GM12878 (cell line): ENCODE measurements at regions not wholly inside any gene's neighbourhood (a gene's known extent, or its start where the extent isn't known, plus 50 kb on each side); places are given as distances from the start of the nearest gene placed in this dataset.

ENCODE experiments used
- ATAC-seq: fragments of 200-7000 bp; cut with Tn5 transposase; 3 replicates; pipeline ENCODE4 v1.9.1; 2020; ENCODE audit warnings: mild to moderate bottlenecking, moderate library complexity
- BruUV-seq: library from RNA; stranded (reverse); fragments of 400-500 nt; replicated peaks from 2 replicates; lab custom pipeline; 2021; lab: Mats Ljungman, UMichigan
- CTCF ChIA-PET: fragments of 300-600 bp; sonication (Branson Sonifier 250); formaldehyde crosslinking; extraction: SDS; loops from one replicate; lab custom pipeline; 2021; ENCODE audit warnings: inconsistent platforms; lab: Yijun Ruan, JAX
- POLR2A ChIA-PET: fragments of 350-600 bp; formaldehyde crosslinking; extraction: SDS; loops from one replicate; lab custom pipeline; 2021; ENCODE audit warnings: inconsistent platforms; lab: Charles Lee
- RAD21 ChIA-PET: fragments of 300-600 bp; sonication (Branson Sonifier 250); formaldehyde crosslinking; loops from one replicate; lab custom pipeline; 2023; ENCODE audit warnings: antibody characterized with exemption; ENCODE audit not compliant: unreplicated experiment; lab: Charles Lee
- SMC1A ChIA-PET: fragments of 300-600 bp; sonication (Branson Sonifier 250); formaldehyde crosslinking; loops from one replicate; lab custom pipeline; 2023; ENCODE audit not compliant: unreplicated experiment, uncharacterized antibody; lab: Charles Lee
- DNase-seq: peaks from one replicate; pipeline ENCODE4 v3.0.0-alpha.2; 2011; ENCODE audit warnings: low read depth, low spot score
- FAIRE-seq: peaks from 3 replicates; lab custom pipeline; 2011; peaks lifted over from hg19 to GRCh38; lab: Jason Lieb, UNC
- H2AFZ ChIP-seq: 2 replicates; pipeline ENCODE4 v1.6.0; 2011; ENCODE audit warnings: low read depth, low read length, control low read depth; ENCODE audit not compliant: control insufficient read depth
- H3K27ac ChIP-seq: 2 replicates; pipeline ENCODE4 v1.5.1; 2011; ENCODE audit warnings: control low read depth; ENCODE audit not compliant: control insufficient read depth, insufficient read depth
- H3K27me3 ChIP-seq, 2 experiments: replicated peaks in 1 of 2; 2 replicates each; pipeline versions ENCODE4 v1.6.0 to v1.6.1; 2011; ENCODE audit warnings: low read length in 1 of 2; ENCODE audit not compliant: control insufficient read depth in 2 of 2, insufficient read depth in 2 of 2
- H3K36me3 ChIP-seq, 2 experiments: 2 replicates each; pipeline ENCODE4 v1.5.1; 2011; ENCODE audit warnings: low read length in 1 of 2; ENCODE audit not compliant: control insufficient read depth in 2 of 2, insufficient read depth in 2 of 2
- H3K4me1 ChIP-seq: 2 replicates; pipeline ENCODE4 v1.6.1; 2011; ENCODE audit warnings: mild to moderate bottlenecking, low read length, moderate library complexity, mixed read lengths; ENCODE audit not compliant: control insufficient read depth, insufficient read depth
- H3K4me2 ChIP-seq: 2 replicates; pipeline ENCODE4 v1.6.0; 2011; ENCODE audit warnings: control low read depth; ENCODE audit not compliant: control insufficient read depth, insufficient read depth
- H3K4me3 ChIP-seq: fragments of 200-600 bp; sonication (generic); 2 replicates; pipeline ENCODE4 v1.5.1; 2016
- H3K79me2 ChIP-seq: 2 replicates; pipeline ENCODE4 v1.6.0; 2011; ENCODE audit warnings: low read length; ENCODE audit not compliant: control insufficient read depth, insufficient read depth
- H3K9ac ChIP-seq: 2 replicates; pipeline ENCODE4 v1.8.0; 2011; ENCODE audit warnings: low read length, control low read depth, mixed read lengths; ENCODE audit not compliant: control insufficient read depth, insufficient read depth
- H3K9me3 ChIP-seq: replicated peaks from 3 replicates; pipeline ENCODE4 v1.5.1; 2011; ENCODE audit warnings: mild to moderate bottlenecking, low read length; ENCODE audit not compliant: control insufficient read depth, insufficient read depth
- H4K20me1 ChIP-seq: 2 replicates; pipeline ENCODE4 v1.6.0; 2011; ENCODE audit not compliant: control insufficient read depth, insufficient read depth
- CBX3 ChIP-seq: fragments of 200-600 bp; sonication (generic); IDR thresholded peaks from 2 replicates; pipeline ENCODE4 v1.6.1; 2016; ENCODE audit warnings: low read depth, borderline replicate concordance
- RAD51 ChIP-seq: fragments of 450-650 bp; IDR thresholded peaks from 2 replicates; pipeline ENCODE4 v1.6.1; 2016; ENCODE audit warnings: moderate library complexity, mild to moderate bottlenecking, inconsistent platforms
- RCOR1 ChIP-seq: conservative IDR thresholded peaks from 2 replicates; pipeline ENCODE4 v1.6.1; 2012; ENCODE audit warnings: low read depth, low read length, improper control_type of control experiment
- WGBS: methylation state at CpG from one replicate; pipeline ENCODE4 v1.1.6; 2016; ENCODE audit warnings: low lambda C conversion rate; ENCODE audit not compliant: insufficient replicate concordance, insufficient coverage; ENCODE audit errors: missing lambda C conversion rate; 5-methylcytosine and 5-hydroxymethylcytosine counted together
- in situ Hi-C: fragments of 300-500 bp; cut with MboI; formaldehyde crosslinking; loops from 9 replicates; pipeline ENCODE4 v1.14.3; 2018; ENCODE audit warnings: mixed read lengths
- intact Hi-C: fragments of 100-400 bp; cut with micrococcal nuclease; formaldehyde crosslinking; loops from one replicate; pipeline ENCODE4 v1.14.2; 2022; ENCODE audit not compliant: unreplicated experiment
- TF ChIP-seq, protein P1 (sequence below): fragments of 450-650 bp; IDR thresholded peaks from 2 replicates; pipeline ENCODE4 v1.6.1; 2017; ENCODE audit warnings: antibody characterized with exemption, mild to moderate bottlenecking, moderate library complexity
- TF ChIP-seq, protein P2 (sequence below): fragments of 450-650 bp; IDR thresholded peaks from 2 replicates; pipeline ENCODE4 v1.6.1; 2017; ENCODE audit warnings: low read depth, mild to moderate bottlenecking, moderate library complexity
- TF ChIP-seq, protein P3 (sequence below): fragments of 450-650 bp; IDR thresholded peaks from 2 replicates; pipeline ENCODE4 v1.6.1; 2017; ENCODE audit warnings: mild to moderate bottlenecking, low read depth, inconsistent platforms; ENCODE audit not compliant: poor library complexity, severe bottlenecking

DNA sequence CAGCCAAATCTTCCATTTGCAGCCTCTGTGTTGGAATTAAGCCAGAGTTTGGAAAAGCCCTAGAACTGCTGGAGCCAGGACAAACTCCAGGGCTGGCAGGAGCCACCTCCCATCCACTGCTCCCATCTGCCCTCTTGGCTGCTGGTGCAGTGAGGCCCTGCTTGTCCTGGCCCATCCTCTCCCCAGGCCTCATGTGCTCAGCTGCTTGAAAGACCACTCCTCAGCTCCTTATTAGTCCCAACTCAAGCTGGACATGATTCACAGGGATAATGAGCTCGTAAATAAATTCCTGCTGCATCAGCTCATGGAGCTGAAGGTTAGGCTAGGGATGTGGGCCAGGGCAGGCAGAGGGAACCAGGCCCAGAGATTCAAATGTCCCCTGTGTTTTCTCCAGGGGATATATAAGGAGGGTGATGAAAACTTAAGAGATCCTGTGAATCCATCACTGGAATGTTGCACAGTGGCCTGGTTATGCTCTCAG, 282.8 kb downstream of the RPS24 start:
- WGBS, result 0% methylated on average over 1 of the region's 1 CpG
- TF ChIP-seq, protein P1, sequence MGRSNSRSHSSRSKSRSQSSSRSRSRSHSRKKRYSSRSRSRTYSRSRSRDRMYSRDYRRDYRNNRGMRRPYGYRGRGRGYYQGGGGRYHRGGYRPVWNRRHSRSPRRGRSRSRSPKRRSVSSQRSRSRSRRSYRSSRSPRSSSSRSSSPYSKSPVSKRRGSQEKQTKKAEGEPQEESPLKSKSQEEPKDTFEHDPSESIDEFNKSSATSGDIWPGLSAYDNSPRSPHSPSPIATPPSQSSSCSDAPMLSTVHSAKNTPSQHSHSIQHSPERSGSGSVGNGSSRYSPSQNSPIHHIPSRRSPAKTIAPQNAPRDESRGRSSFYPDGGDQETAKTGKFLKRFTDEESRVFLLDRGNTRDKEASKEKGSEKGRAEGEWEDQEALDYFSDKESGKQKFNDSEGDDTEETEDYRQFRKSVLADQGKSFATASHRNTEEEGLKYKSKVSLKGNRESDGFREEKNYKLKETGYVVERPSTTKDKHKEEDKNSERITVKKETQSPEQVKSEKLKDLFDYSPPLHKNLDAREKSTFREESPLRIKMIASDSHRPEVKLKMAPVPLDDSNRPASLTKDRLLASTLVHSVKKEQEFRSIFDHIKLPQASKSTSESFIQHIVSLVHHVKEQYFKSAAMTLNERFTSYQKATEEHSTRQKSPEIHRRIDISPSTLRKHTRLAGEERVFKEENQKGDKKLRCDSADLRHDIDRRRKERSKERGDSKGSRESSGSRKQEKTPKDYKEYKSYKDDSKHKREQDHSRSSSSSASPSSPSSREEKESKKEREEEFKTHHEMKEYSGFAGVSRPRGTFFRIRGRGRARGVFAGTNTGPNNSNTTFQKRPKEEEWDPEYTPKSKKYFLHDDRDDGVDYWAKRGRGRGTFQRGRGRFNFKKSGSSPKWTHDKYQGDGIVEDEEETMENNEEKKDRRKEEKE, result no peak
- Histone ChIP-seq H3K27ac (no peak overlapping the region), H3K9me3 (no peaks in the 10 kb centered on the region), H3K27me3 (peaks cover 0 to 2% of the 10 kb centered on the region in 2 experiments; a peak in 1 of 4 replicates), H3K4me1 (no peaks in the 10 kb centered on the region), H3K4me2 (no peak overlapping the region), H3K79me2 (no peaks in the 10 kb centered on the region), H3K9ac (no peak overlapping the region), H3K4me3 (no peak overlapping the region), H3K36me3 (no peaks in the 10 kb centered on the region), H4K20me1 (no peaks in the 10 kb centered on the region), H2AFZ (no peak overlapping the region)
- POLR2A ChIA-PET, result no interaction called here
- SMC1A ChIA-PET, result no interaction called here
- intact Hi-C loops (no loop called here), in situ Hi-C loops (no loop called here)
- no peak for DNase-seq
- FAIRE-seq, result no peak
- RAD21 ChIA-PET, result no interaction called here
- CTCF ChIA-PET, result no interaction called here
- BruUV-seq, result no TSS peak
- ATAC-seq, result no peak

DNA sequence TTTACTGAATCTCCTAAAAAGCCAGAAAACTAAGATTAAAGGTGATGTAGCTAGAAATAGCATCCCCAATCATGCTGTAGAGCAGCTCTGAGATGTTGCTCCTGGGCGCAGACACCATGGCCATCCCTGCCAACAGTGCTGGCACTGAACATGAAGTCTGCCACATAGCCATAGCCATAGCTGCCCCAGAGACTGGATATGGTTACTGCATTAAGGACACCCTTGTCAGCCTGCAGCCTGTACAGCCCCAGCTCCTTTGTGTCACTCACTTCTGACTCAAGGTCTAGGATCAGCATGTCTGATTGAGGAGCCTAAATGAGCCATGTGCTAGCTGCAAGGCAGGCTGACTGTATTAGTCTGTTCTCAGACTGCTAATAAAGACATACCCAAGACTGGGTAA, 284.6 kb downstream of the RPS24 start:
- no peaks in the 10 kb centered on the region for H3K4me1 ChIP-seq
- no TSS peak for BruUV-seq
- POLR2A ChIA-PET, result no interaction called here
- no peak for ATAC-seq
- H3K4me2 ChIP-seq, result no peak overlapping the region
- no peak overlapping the region for H3K27ac ChIP-seq
- no peak for FAIRE-seq
- no peaks in the 10 kb centered on the region for H3K79me2 ChIP-seq
- no peak overlapping the region for H3K9ac ChIP-seq
- no peaks in the 10 kb centered on the region for H4K20me1 ChIP-seq
- CTCF ChIA-PET, result interaction anchor here (1.0 kb wide), 1 partner anchor 36 kb away, joined by 3 read pairs; no protein-coding TSS in a partner anchor
- H3K9me3 ChIP-seq, result no peaks in the 10 kb centered on the region
- no peaks in the 10 kb centered on the region for H3K36me3 ChIP-seq
- intact Hi-C loops, result no loop called here
- SMC1A ChIA-PET, result no interaction called here
- H3K27me3 ChIP-seq, result peaks cover 0 to 2% of the 10 kb centered on the region in 2 experiments; a peak in 1 of 4 replicates
- no peak for DNase-seq
- in situ Hi-C loops, result no loop called here
- H2AFZ ChIP-seq, result no peak overlapping the region
- TF ChIP-seq, protein P2, sequence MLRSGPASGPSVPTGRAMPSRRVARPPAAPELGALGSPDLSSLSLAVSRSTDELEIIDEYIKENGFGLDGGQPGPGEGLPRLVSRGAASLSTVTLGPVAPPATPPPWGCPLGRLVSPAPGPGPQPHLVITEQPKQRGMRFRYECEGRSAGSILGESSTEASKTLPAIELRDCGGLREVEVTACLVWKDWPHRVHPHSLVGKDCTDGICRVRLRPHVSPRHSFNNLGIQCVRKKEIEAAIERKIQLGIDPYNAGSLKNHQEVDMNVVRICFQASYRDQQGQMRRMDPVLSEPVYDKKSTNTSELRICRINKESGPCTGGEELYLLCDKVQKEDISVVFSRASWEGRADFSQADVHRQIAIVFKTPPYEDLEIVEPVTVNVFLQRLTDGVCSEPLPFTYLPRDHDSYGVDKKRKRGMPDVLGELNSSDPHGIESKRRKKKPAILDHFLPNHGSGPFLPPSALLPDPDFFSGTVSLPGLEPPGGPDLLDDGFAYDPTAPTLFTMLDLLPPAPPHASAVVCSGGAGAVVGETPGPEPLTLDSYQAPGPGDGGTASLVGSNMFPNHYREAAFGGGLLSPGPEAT, result no peak
- TF ChIP-seq CBX3 (no peak), RAD51 (no peak), RCOR1 (no peak)
- TF ChIP-seq, protein P3, sequence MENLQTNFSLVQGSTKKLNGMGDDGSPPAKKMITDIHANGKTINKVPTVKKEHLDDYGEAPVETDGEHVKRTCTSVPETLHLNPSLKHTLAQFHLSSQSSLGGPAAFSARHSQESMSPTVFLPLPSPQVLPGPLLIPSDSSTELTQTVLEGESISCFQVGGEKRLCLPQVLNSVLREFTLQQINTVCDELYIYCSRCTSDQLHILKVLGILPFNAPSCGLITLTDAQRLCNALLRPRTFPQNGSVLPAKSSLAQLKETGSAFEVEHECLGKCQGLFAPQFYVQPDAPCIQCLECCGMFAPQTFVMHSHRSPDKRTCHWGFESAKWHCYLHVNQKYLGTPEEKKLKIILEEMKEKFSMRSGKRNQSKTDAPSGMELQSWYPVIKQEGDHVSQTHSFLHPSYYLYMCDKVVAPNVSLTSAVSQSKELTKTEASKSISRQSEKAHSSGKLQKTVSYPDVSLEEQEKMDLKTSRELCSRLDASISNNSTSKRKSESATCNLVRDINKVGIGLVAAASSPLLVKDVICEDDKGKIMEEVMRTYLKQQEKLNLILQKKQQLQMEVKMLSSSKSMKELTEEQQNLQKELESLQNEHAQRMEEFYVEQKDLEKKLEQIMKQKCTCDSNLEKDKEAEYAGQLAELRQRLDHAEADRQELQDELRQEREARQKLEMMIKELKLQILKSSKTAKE, result no peak
- WGBS, result 32% methylated on average over 1 of the region's 1 CpG
- RAD21 ChIA-PET, result no interaction called here
- H3K4me3 ChIP-seq, result no peak overlapping the region
